ENCODE measurements at regions not wholly inside any gene's neighbourhood (a gene's known extent, or its start where the extent isn't known, plus 50 kb on each side); places are given as distances from the start of the nearest gene placed in this dataset.

- TF ChIP-seq CHD7 (IDR thresholded peaks at IDR 0.05; ENCODE audit: insufficient replicate concordance, low read length), result no peak
- TF ChIP-seq RBBP5 (IDR thresholded peaks at IDR 0.05; ENCODE audit: borderline replicate concordance, low read depth, low read length), result no peak
- no peak for TF ChIP-seq HDAC6 (IDR thresholded peaks at IDR 0.05; ENCODE audit: low read depth, low read length)
- TF ChIP-seq BCL11A (IDR thresholded peaks at IDR 0.05; ENCODE audit: low read depth in 2 of 2, low read length in 2 of 2), result no peak
- TF ChIP-seq JUND (IDR thresholded peaks at IDR 0.05; ENCODE audit: low read length), result no peak
- no peak for TF ChIP-seq TAF7 (optimal IDR thresholded peaks at IDR 0.05; ENCODE audit: borderline replicate concordance, low read depth, low read length)
- no peak for TF ChIP-seq SIX5 (IDR thresholded peaks at IDR 0.05; ENCODE audit: low read depth, low read length)
Observed at GRCh38 chr11:112315057-112315720, 54.5 kb upstream of the PLET1 start (continued).

Data from H1 (cell line).